Ishikawa (cell line): ENCODE measurements at regions not wholly inside any gene's neighbourhood (a gene's known extent, or its start where the extent isn't known, plus 50 kb on each side); places are given as distances from the start of the nearest gene placed in this dataset.

Source experiments
- CEBPB ChIP-seq: IDR thresholded peaks from 2 replicates; pipeline ENCODE4 v1.6.1; 2012
- EGR1 ChIP-seq: IDR thresholded peaks from 2 replicates; pipeline ENCODE4 v1.6.1; 2012
- EP300 ChIP-seq: IDR thresholded peaks from 2 replicates; pipeline ENCODE4 v1.6.1; 2012; ENCODE audit warnings: borderline replicate concordance
- FOXM1 ChIP-seq: IDR thresholded peaks from 2 replicates; pipeline ENCODE4 v1.6.1; 2012; ENCODE audit warnings: low read depth, borderline replicate concordance
- MAX ChIP-seq: IDR thresholded peaks from 2 replicates; pipeline ENCODE4 v1.6.1; 2012
- RAD21 ChIP-seq: IDR thresholded peaks from 2 replicates; pipeline ENCODE4 v1.6.1; 2012; ENCODE audit warnings: low read depth
- REST ChIP-seq: IDR thresholded peaks from 2 replicates; pipeline ENCODE4 v1.6.1; 2012; ENCODE audit warnings: low read depth, mild to moderate bottlenecking
- TAF1 ChIP-seq: IDR thresholded peaks from 2 replicates; pipeline ENCODE4 v1.6.1; 2012; ENCODE audit warnings: low read depth, mild to moderate bottlenecking
- TCF12 ChIP-seq: IDR thresholded peaks from 2 replicates; pipeline ENCODE4 v1.6.1; 2012; ENCODE audit warnings: low read depth
- USF1 ChIP-seq: IDR thresholded peaks from 2 replicates; pipeline ENCODE4 v1.6.1; 2012
- YY1 ChIP-seq: IDR thresholded peaks from 2 replicates; pipeline ENCODE4 v1.6.1; 2012; ENCODE audit warnings: low read depth

GRCh38 chr3:117118604-117119003 lies 409.0 kb downstream of the TUSC7 start:
- TF ChIP-seq EP300 (no peak), RAD21 (no peak), CEBPB (no peak), YY1 (no peak), REST (no peak), FOXM1 (no peak), USF1 (no peak), TAF1 (no peak), TCF12 (no peak), MAX (no peak), EGR1 (no peak)
